Stromal cell of bone marrow (primary cell): ENCODE measurements at regions not wholly inside any gene's neighbourhood (a gene's known extent, or its start where the extent isn't known, plus 50 kb on each side); places are given as distances from the start of the nearest gene placed in this dataset.
A peak's percentile ranks its signal among the peaks of the same experiment; 100 is the strongest.
"Not testable (repeated sequence)": the region's sequence is repeated elsewhere in the genome, so short reads cannot be mapped to it uniquely, and the experiment has no call there.

Source experiments
- DNase-seq: peaks from one replicate; pipeline ENCODE4 v3.0.0-alpha.2; 2012; ENCODE audit warnings: low read depth

- no peak for DNase-seq
Observed at GRCh38 chr1:185681034-185681633, 53.1 kb upstream of the HMCN1 start.

GRCh38 chr1:185680453-185680852, 53.7 kb upstream of the HMCN1 start:
- no peak for DNase-seq

- DNase-seq: no peak
Observed at GRCh38 chr1:185679220-185679619, 55.0 kb upstream of the HMCN1 start.

GRCh38 chr1:185676969-185677368, 57.2 kb upstream of the HMCN1 start:
- DNase-seq: no peak

- no peak for DNase-seq
Observed at GRCh38 chr1:185674201-185674600, 60.0 kb upstream of the HMCN1 start.

- DNase-seq: no peak
Observed at GRCh38 chr1:185672719-185673360, 61.4 kb upstream of the HMCN1 start.

- DNase-seq: peak; percentile 23
Observed at GRCh38 chr1:185670187-185670627, 64.0 kb upstream of the HMCN1 start.

GRCh38 chr1:185668013-185668412, 66.2 kb upstream of the HMCN1 start:
- DNase-seq: no peak

GRCh38 chr1:185666582-185666981, 67.6 kb upstream of the HMCN1 start:
- DNase-seq: no peak

- no peak for DNase-seq
Observed at GRCh38 chr1:185663771-185664296, 70.4 kb upstream of the HMCN1 start.

GRCh38 chr1:185663332-185663731, 70.9 kb upstream of the HMCN1 start:
- DNase-seq: no peak

- DNase-seq: no peak
Observed at GRCh38 chr1:185661971-185662370, 72.2 kb upstream of the HMCN1 start.

- no peak for DNase-seq
Observed at GRCh38 chr1:185656663-185657062, 77.5 kb upstream of the HMCN1 start.

- DNase-seq: no peak
Observed at GRCh38 chr1:185654952-185655314, 79.3 kb upstream of the HMCN1 start.

- DNase-seq: no peak
Observed at GRCh38 chr1:185654199-185654951, 79.8 kb upstream of the HMCN1 start.

- no peak for DNase-seq
Observed at GRCh38 chr1:185653615-185654014, 80.6 kb upstream of the HMCN1 start.

GRCh38 chr1:185652348-185652747, 81.8 kb upstream of the HMCN1 start:
- DNase-seq: no peak

- DNase-seq: no peak
Observed at GRCh38 chr1:185650602-185651230, 83.5 kb upstream of the HMCN1 start.

- DNase-seq: no peak
Observed at GRCh38 chr1:185648858-185649589, 85.2 kb upstream of the HMCN1 start.

- DNase-seq: not testable (repeated sequence)
Observed at GRCh38 chr1:185647597-185648267, 86.5 kb upstream of the HMCN1 start.

- DNase-seq: peak; percentile 95
Observed at GRCh38 chr1:185646202-185646683, 87.9 kb upstream of the HMCN1 start.
